Progenitor cell of endocrine pancreas (in vitro differentiated cells): ENCODE measurements at regions not wholly inside any gene's neighbourhood (a gene's known extent, or its start where the extent isn't known, plus 50 kb on each side); places are given as distances from the start of the nearest gene placed in this dataset.

Source experiments
- DNase-seq: peaks from one replicate; pipeline ENCODE4 v3.0.0; 2021; ENCODE audit warnings: low spot score; ENCODE audit not compliant: unreplicated experiment
- H3K27ac Mint-ChIP-seq: 2 replicates; pipeline ENCODE4 v1.8.0; 2021; ENCODE audit warnings: mild to moderate bottlenecking, moderate library complexity, mixed read lengths
- H3K27me3 Mint-ChIP-seq: 2 replicates; pipeline ENCODE4 v1.8.0; 2021; ENCODE audit warnings: mixed read lengths
- H3K36me3 Mint-ChIP-seq: 2 replicates; pipeline ENCODE4 v1.8.0; 2022; ENCODE audit warnings: mixed read lengths; ENCODE audit not compliant: insufficient read depth
- H3K4me1 Mint-ChIP-seq: 2 replicates; pipeline ENCODE4 v1.8.0; 2021; ENCODE audit warnings: low read depth, mixed read lengths
- H3K4me3 Mint-ChIP-seq: 2 replicates; pipeline ENCODE4 v1.8.0; 2021; ENCODE audit warnings: low read depth, mild to moderate bottlenecking, moderate library complexity, mixed read lengths
- H3K9me3 Mint-ChIP-seq: 2 replicates; pipeline ENCODE4 v1.8.0; 2021; ENCODE audit warnings: low read depth, mixed read lengths
- TF ChIP-seq, protein P1 (sequence below): fragments of 200-600 bp; sonication (generic); IDR thresholded peaks from one replicate; pipeline ENCODE4 v1.5.0; 2021; ENCODE audit warnings: antibody characterized with exemption, mild to moderate bottlenecking; ENCODE audit not compliant: unreplicated experiment

DNA sequence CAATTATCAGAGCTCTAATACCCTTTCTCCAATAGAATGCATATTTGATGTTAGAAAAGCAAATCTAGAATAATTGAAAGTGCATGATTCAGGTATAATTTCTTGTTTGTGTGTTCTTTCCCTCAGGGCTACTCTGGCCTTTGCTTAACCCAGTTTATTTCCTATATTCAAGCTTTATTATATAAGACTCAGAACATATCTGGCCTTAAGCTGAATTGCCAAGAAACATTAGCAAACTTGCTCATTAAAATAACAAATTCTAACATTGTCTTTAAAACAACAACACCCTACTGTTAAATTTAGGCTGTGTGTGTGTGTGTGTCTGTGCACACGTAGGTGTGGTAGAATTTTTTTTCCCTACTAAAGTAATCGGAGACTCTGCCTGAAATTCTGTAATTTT is 426.5 kb downstream of the UTRN start:
- no peak overlapping the region for H3K27ac Mint-ChIP-seq
- H3K27me3 Mint-ChIP-seq: no peaks in the 10 kb centered on the region
- no peaks in the 10 kb centered on the region for H3K9me3 Mint-ChIP-seq
- no peak overlapping the region for H3K4me3 Mint-ChIP-seq
- TF ChIP-seq, protein P1, sequence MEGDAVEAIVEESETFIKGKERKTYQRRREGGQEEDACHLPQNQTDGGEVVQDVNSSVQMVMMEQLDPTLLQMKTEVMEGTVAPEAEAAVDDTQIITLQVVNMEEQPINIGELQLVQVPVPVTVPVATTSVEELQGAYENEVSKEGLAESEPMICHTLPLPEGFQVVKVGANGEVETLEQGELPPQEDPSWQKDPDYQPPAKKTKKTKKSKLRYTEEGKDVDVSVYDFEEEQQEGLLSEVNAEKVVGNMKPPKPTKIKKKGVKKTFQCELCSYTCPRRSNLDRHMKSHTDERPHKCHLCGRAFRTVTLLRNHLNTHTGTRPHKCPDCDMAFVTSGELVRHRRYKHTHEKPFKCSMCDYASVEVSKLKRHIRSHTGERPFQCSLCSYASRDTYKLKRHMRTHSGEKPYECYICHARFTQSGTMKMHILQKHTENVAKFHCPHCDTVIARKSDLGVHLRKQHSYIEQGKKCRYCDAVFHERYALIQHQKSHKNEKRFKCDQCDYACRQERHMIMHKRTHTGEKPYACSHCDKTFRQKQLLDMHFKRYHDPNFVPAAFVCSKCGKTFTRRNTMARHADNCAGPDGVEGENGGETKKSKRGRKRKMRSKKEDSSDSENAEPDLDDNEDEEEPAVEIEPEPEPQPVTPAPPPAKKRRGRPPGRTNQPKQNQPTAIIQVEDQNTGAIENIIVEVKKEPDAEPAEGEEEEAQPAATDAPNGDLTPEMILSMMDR: no peak
- DNase-seq: no peak
- H3K36me3 Mint-ChIP-seq: peaks cover 6% of the 10 kb centered on the region
- H3K4me1 Mint-ChIP-seq: peaks cover 9% of the 10 kb centered on the region

DNA sequence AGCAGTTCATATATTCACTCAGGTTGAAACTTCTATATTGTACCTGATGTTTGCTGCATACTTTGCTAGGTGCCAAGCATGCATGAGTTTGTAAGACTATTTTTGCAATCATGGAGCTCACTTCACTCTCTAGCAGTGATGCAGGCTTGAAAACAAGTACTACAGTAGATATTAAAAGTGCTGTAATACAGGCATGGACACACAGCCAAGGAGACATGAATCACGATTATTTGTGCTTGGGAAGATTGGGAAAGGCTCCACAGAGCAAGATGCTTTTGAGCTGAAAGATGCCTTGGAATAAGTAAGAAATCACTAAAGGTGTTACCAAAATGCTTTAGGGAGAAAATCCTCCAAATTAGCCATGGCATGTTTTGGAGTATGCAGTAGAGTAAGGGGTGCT is 427.4 kb downstream of the UTRN start:
- Mint-ChIP-seq H3K4me1 (peaks cover 9% of the 10 kb centered on the region), H3K9me3 (no peaks in the 10 kb centered on the region), H3K36me3 (peaks cover 7% of the 10 kb centered on the region), H3K4me3 (no peak overlapping the region), H3K27ac (no peak overlapping the region), H3K27me3 (no peaks in the 10 kb centered on the region)
- TF ChIP-seq, protein P1: no peak
- DNase-seq: no peak

DNA sequence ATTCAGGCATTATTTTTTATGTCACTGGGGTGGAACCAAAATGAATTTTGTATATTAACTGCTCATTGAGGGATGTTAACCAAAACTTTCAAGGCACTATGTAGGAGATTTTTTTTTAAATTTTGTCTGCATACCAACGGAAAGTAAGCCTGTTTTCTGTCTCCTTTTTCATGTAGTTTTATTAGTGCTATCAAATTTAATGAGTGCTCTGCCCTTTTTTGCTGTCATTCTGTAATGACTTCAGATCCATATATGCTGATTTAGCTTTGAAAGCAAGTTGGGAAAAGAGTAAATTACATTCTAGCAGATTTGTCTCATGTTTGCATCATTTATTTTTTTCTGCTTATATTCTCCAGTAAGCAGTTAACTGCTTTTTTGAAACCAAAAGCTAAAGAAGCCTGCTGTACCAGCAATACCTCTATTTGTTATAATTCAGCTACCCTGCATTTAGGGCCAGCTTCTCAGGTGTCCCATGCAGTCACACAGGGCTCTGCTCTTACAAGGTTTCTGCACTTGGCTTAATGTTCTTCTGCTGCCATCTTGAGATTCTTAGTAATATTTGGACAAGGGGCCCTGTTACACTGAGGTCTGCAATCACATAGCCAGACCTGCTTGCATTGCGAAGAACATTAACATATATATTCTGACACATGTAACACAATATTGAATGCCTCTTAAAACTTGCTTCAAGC is 429.0 kb downstream of the UTRN start:
- Mint-ChIP-seq H3K36me3 (peaks cover 6% of the 10 kb centered on the region), H3K27ac (no peak overlapping the region), H3K9me3 (no peaks in the 10 kb centered on the region), H3K4me3 (no peak overlapping the region), H3K27me3 (no peaks in the 10 kb centered on the region), H3K4me1 (peaks cover 9% of the 10 kb centered on the region)
- no peak for DNase-seq
- TF ChIP-seq, protein P1: no peak

DNA sequence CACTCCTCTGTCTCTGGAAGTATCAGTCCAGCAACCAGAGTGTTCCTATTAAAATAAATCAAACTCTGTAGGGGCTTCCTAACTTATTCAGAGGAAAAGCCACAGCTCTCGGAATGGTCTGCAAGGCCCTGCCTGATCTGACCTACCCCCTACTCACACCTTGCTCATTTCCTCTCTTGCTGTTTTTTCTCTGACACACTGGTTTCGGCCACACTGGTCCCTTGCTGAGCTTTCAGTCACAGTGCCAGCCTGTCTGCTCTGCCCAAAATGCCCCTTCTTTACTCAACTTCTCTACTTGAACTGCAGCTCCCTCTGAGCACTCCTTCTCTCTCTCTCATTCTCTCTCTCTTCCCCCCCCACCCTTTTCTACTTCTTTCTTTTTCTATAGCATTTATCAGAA is 430.2 kb downstream of the UTRN start:
- Mint-ChIP-seq H3K27me3 (no peaks in the 10 kb centered on the region), H3K9me3 (no peaks in the 10 kb centered on the region), H3K4me3 (no peak overlapping the region), H3K4me1 (peaks cover 9% of the 10 kb centered on the region), H3K36me3 (peaks cover 9% of the 10 kb centered on the region), H3K27ac (peak overlapping the region; percentile 36)
- DNase-seq: no peak
- TF ChIP-seq, protein P1: no peak

DNA sequence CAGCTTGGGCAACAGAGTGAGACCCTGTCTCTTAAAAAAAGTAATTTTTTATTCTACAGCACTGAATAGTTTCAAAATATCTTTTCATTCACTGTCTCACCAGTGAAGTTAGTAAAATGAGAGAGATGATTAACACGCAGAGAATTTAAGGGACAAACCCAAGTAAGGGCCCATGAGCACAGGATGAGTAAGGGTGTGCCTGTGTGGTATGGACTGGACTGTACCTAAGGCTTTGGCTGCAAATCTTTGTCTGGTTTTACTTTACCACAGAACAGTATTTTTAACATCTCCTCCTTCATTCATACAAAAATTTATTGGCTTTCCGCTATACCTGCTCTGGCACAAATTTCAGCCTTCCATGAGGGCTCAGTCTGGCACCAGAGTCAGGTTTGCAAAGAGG is 433.3 kb downstream of the UTRN start:
- Mint-ChIP-seq H3K4me1 (peaks cover 3% of the 10 kb centered on the region), H3K27ac (no peak overlapping the region), H3K9me3 (no peaks in the 10 kb centered on the region), H3K36me3 (peaks cover 13% of the 10 kb centered on the region), H3K4me3 (no peak overlapping the region), H3K27me3 (no peaks in the 10 kb centered on the region)
- TF ChIP-seq, protein P1: no peak
- no peak for DNase-seq
